HG03103 (cell line): ENCODE measurements at regions not wholly inside any gene's neighbourhood (a gene's known extent, or its start where the extent isn't known, plus 50 kb on each side); places are given as distances from the start of the nearest gene placed in this dataset.

Experiments used
- ATAC-seq: cut with Tn5 transposase; IDR thresholded peaks from one replicate; pipeline ENCODE4 v1.9.1; 2021; ENCODE audit warnings: low read depth; ENCODE audit not compliant: unreplicated experiment

- no peak for ATAC-seq
Measured at GRCh38 chr2:17262854-17263569, 255.2 kb downstream of the RAD51AP2 start.

- ATAC-seq: no peak
Measured at GRCh38 chr2:17259613-17260012, 258.6 kb downstream of the RAD51AP2 start.

- no peak for ATAC-seq
Measured at GRCh38 chr2:17258861-17259260, 259.4 kb downstream of the RAD51AP2 start.

- ATAC-seq: no peak
Measured at GRCh38 chr2:17257189-17257909, 260.9 kb downstream of the RAD51AP2 start.

GRCh38 chr2:17255071-17255470 is 263.2 kb downstream of the RAD51AP2 start:
- no peak for ATAC-seq

- no peak for ATAC-seq
Measured at GRCh38 chr2:17254421-17254820, 263.8 kb downstream of the RAD51AP2 start.

GRCh38 chr2:17252258-17252657 is 266.0 kb downstream of the RAD51AP2 start:
- ATAC-seq: no peak

- ATAC-seq: no peak
Measured at GRCh38 chr2:17251171-17251570, 267.1 kb downstream of the RAD51AP2 start.

- no peak for ATAC-seq
Measured at GRCh38 chr2:17249249-17249648, 269.0 kb downstream of the RAD51AP2 start.

- no peak for ATAC-seq
Measured at GRCh38 chr2:17245906-17246305, 272.3 kb downstream of the RAD51AP2 start.

GRCh38 chr2:17242813-17243485 is 275.3 kb downstream of the RAD51AP2 start:
- no peak for ATAC-seq

- ATAC-seq: no peak
Measured at GRCh38 chr2:17239550-17239949, 278.7 kb downstream of the RAD51AP2 start.

- no peak for ATAC-seq
Measured at GRCh38 chr2:17235167-17235566, 283.1 kb downstream of the RAD51AP2 start.

- ATAC-seq: no peak
Measured at GRCh38 chr2:17232776-17233556, 285.3 kb downstream of the RAD51AP2 start.

GRCh38 chr2:17231394-17231965 is 286.8 kb downstream of the RAD51AP2 start:
- ATAC-seq: no peak

GRCh38 chr2:17229414-17229813 is 288.8 kb downstream of the RAD51AP2 start:
- no peak for ATAC-seq

- ATAC-seq: no peak
Measured at GRCh38 chr2:17228461-17228860, 289.8 kb downstream of the RAD51AP2 start.

GRCh38 chr2:17227856-17228255 is 290.4 kb downstream of the RAD51AP2 start:
- ATAC-seq: no peak

GRCh38 chr2:17226941-17227490 is 291.2 kb downstream of the RAD51AP2 start:
- ATAC-seq: no peak

- no peak for ATAC-seq
Measured at GRCh38 chr2:17223211-17223610, 295.0 kb downstream of the RAD51AP2 start.
